Activated CD4-positive, alpha-beta memory T cell treated with anti-CD3 and anti-CD28 coated beads, Interleukin-2, amount 10 ng/mL, durations not matched to agents 7 days and 5 days (primary cell): ENCODE measurements at regions not wholly inside any gene's neighbourhood (a gene's known extent, or its start where the extent isn't known, plus 50 kb on each side); places are given as distances from the start of the nearest gene placed in this dataset.
"Not testable (repeated sequence)": the region's sequence is repeated elsewhere in the genome, so short reads cannot be mapped to it uniquely, and the experiment has no call there.

Experiments
- CTCF ChIA-PET: fragments of 350-600 bp; sonication (Branson Sonifier 250); formaldehyde crosslinking; loops from one replicate; lab custom pipeline; 2021; ENCODE audit warnings: antibody characterized with exemption, inconsistent platforms; lab: Charles Lee
- POLR2A ChIA-PET: fragments of 350-600 bp; sonication (Branson Sonifier 250); formaldehyde crosslinking; loops from one replicate; lab custom pipeline; 2021; ENCODE audit warnings: antibody characterized with exemption; lab: Charles Lee
- DNase-seq: peaks from one replicate; pipeline ENCODE4 v3.0.0-alpha.2; 2020
- H3K27ac Mint-ChIP-seq: one replicate; pipeline ENCODE4 v1.8.0; 2021; ENCODE audit warnings: mild to moderate bottlenecking, mixed read lengths
- H3K27me3 Mint-ChIP-seq: one replicate; pipeline ENCODE4 v1.8.0; 2021; ENCODE audit warnings: mixed read lengths
- H3K36me3 Mint-ChIP-seq: one replicate; pipeline ENCODE4 v1.8.0; 2021; ENCODE audit warnings: low read depth, mixed read lengths
- H3K4me1 Mint-ChIP-seq: one replicate; pipeline ENCODE4 v1.8.0; 2021; ENCODE audit warnings: mixed read lengths
- H3K4me3 Mint-ChIP-seq: one replicate; pipeline ENCODE4 v1.8.0; 2021; ENCODE audit warnings: mild to moderate bottlenecking, mixed read lengths
- H3K9me3 Mint-ChIP-seq: one replicate; pipeline ENCODE4 v1.8.0; 2021; ENCODE audit warnings: mixed read lengths

DNA sequence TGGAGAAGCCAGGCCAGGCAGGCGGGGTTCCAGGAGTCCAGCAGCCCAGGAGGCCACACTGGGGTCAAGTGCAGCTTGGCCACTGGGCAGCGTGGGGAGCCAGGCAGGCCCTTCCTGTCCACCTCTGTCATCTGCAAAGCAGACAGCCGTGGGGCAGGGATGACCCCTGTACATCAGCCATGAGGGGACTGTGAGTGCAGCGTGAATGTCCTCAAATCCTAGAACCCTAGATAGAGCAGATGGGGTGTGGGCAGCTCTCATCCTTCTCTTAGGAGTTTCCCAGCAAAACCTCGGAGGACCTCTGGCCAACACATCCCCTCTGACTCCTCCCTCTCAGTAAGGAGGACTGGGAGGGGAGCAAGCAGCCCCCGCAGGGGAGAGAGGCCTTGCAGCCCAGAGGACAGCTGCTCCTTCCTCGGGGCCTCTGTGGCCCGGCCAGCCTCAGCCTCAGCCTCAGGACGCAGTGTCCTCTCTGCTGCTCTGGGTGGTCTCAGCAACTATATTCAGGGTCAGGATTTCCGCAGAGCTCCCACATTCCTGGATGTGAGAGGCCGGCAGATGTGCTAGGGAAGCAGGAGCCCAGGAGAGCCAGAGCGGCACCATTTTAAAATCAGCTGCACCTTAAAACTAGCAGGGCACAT is 820.5 kb downstream of the BRD1 start:
- Mint-ChIP-seq H3K4me3 (no peak overlapping the region), H3K36me3 (no peaks in the 10 kb centered on the region), H3K27me3 (no peaks in the 10 kb centered on the region), H3K4me1 (no peaks in the 10 kb centered on the region), H3K27ac (no peak overlapping the region), H3K9me3 (no peaks in the 10 kb centered on the region)
- POLR2A ChIA-PET, result no interaction called here
- no peak for DNase-seq
- CTCF ChIA-PET, result interaction anchor here (0.7 kb wide), 1 partner anchor 298 kb away, joined by 3 read pairs; no protein-coding TSS in a partner anchor

- Mint-ChIP-seq H3K27me3 (no peaks in the 10 kb centered on the region), H3K4me1 (no peaks in the 10 kb centered on the region), H3K9me3 (no peaks in the 10 kb centered on the region), H3K4me3 (no peak overlapping the region), H3K36me3 (no peaks in the 10 kb centered on the region), H3K27ac (no peak overlapping the region)
- no peak for DNase-seq
- CTCF ChIA-PET, result no interaction called here
- POLR2A ChIA-PET, result no interaction called here
These were observed 821.3 kb downstream of the BRD1 start for GRCh38 chr22:49006207-49007012.

DNA sequence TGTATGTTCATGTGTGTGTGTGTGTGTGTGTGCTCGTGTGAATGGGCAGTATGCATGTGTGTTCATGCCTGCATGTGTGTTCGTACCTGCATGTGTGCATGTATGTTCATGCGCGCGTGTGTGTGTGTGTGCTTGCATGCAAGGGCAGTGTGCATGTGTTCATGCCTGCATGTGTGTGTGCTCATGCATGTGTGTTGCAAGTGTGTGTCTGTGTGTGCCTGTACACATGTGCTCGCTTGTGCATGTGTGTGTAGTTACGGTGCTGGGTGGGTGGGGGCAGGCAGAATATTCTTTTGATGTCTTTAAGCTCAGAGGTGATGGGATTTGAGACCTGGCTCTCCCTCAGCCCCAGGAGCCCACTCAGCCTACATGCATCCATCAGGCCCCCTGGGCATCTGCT is 822.1 kb downstream of the BRD1 start:
- POLR2A ChIA-PET, result no interaction called here
- Mint-ChIP-seq H3K36me3 (no peaks in the 10 kb centered on the region), H3K4me1 (no peaks in the 10 kb centered on the region), H3K27me3 (no peaks in the 10 kb centered on the region), H3K27ac (no peak overlapping the region), H3K9me3 (no peaks in the 10 kb centered on the region), H3K4me3 (no peak overlapping the region)
- DNase-seq, result peak; percentile 9
- CTCF ChIA-PET, result no interaction called here

- POLR2A ChIA-PET, result no interaction called here
- H3K27me3 Mint-ChIP-seq, result no peaks in the 10 kb centered on the region
- no peak overlapping the region for H3K27ac Mint-ChIP-seq
- H3K9me3 Mint-ChIP-seq, result no peaks in the 10 kb centered on the region
- no peaks in the 10 kb centered on the region for H3K4me1 Mint-ChIP-seq
- no peaks in the 10 kb centered on the region for H3K36me3 Mint-ChIP-seq
- CTCF ChIA-PET, result no interaction called here
- H3K4me3 Mint-ChIP-seq, result no peak overlapping the region
- DNase-seq, result peak; percentile 8
These were observed 822.9 kb downstream of the BRD1 start for GRCh38 chr22:49004484-49005399.

GRCh38 chr22:48997605-48998004 is 830.1 kb downstream of the BRD1 start:
- CTCF ChIA-PET, POLR2A ChIA-PET, DNase-seq, H3K36me3 Mint-ChIP-seq, H3K4me1 Mint-ChIP-seq, H3K9me3 Mint-ChIP-seq, H3K27me3 Mint-ChIP-seq, H3K27ac Mint-ChIP-seq, H3K4me3 Mint-ChIP-seq: not testable (repeated sequence)

GRCh38 chr22:48993655-48994054 is 834.0 kb downstream of the BRD1 start:
- POLR2A ChIA-PET, result no interaction called here
- Mint-ChIP-seq H3K27ac (no peak overlapping the region), H3K36me3 (no peaks in the 10 kb centered on the region), H3K4me1 (no peaks in the 10 kb centered on the region), H3K27me3 (no peaks in the 10 kb centered on the region), H3K9me3 (peaks cover 2% of the 10 kb centered on the region), H3K4me3 (no peak overlapping the region)
- no peak for DNase-seq
- CTCF ChIA-PET, result no interaction called here

DNA sequence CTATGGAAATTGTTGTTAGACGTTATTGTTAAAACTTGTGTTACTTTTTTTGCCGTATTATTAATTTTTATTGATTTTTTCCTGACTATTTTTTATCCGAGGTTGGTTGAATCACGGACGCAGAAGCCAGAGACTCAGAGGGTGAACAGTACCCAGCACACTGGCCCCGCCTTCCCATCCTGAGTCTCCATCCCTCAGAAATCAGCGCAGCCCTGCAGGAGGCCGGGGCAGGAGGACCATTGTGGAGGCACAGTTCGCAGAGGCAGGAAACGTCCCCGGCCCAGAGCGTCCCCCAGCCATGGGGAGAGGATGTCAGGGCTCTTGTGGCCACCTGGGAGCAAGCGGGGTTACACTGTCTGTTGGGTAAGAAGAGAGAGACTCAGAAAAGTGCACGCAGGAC is 843.0 kb downstream of the BRD1 start:
- Mint-ChIP-seq H3K9me3 (peaks cover 6% of the 10 kb centered on the region), H3K36me3 (no peaks in the 10 kb centered on the region), H3K27ac (no peak overlapping the region), H3K4me1 (no peaks in the 10 kb centered on the region), H3K4me3 (no peak overlapping the region), H3K27me3 (no peaks in the 10 kb centered on the region)
- ChIA-PET POLR2A (no interaction called here), CTCF (no interaction called here)
- DNase-seq, result no peak

DNA sequence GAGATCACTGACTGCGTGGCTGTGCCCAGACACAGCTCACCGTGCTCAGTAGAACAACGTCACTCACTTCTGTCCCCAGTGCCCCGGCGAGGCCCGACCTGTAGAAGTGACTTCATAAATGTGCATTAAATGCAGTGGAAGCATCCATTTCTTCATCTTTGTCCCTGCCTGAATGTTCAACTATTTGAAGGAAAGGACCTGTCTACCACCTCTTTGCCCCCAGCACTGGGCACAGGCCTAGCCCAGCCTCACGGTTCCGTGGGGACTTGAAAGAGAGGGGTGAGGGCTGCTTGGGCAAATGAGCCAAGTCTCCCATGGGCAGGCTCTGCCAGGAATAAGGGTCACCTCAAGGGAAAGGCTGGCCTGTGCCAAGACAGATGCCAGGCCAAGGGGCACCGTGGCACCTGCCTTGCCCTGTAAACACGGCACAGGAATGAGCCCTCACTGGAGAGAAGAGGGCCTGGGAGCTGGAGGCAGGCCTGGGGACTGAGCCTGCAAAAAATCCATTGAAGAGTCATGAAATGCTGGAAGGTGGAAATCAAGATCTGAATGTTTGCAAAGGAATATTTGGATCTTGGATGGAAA is 845.3 kb downstream of the BRD1 start:
- Mint-ChIP-seq H3K36me3 (no peaks in the 10 kb centered on the region), H3K4me3 (no peak overlapping the region), H3K27me3 (no peaks in the 10 kb centered on the region), H3K27ac (no peak overlapping the region), H3K4me1 (no peaks in the 10 kb centered on the region), H3K9me3 (peaks cover 6% of the 10 kb centered on the region)
- no peak for DNase-seq
- CTCF ChIA-PET, result no interaction called here
- POLR2A ChIA-PET, result no interaction called here

DNA sequence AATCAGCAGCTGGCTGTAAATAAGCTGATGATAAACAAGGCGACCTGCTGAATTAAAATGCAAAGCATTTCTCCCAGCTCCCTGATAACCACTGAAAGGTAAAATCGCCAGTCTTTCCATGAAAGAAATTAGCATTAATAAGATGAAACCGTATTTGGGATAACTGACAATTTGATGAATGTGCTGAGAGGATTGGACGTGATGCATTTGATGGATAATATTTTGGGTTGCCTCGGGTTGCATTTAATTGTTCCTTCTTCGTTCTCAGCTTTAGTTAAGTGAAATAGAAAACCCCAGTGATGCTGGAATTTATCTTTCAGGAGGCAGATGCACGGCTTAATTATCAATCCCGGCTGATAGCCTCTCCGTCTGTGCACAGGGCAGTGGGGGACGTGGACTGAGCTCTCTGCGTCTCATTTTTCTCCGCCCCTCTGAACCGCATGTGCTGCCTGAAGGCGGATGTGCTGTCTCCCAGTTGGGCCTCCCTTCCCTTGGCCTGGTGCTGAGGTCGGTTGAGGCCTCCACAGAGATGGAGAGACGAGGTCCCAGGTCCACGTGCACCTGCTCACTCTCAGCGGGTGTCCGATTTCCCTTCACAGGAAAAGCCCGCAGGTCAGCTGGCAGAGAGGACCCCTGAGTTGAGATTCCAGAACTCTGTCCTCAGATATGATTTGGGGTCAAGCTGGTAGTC is 846.2 kb downstream of the BRD1 start:
- H3K4me3 Mint-ChIP-seq, result no peak overlapping the region

GRCh38 chr22:48980918-48981317 is 846.8 kb downstream of the BRD1 start:
- ChIA-PET CTCF (no interaction called here), POLR2A (no interaction called here)
- Mint-ChIP-seq H3K4me3 (no peak overlapping the region), H3K27me3 (no peaks in the 10 kb centered on the region), H3K4me1 (no peaks in the 10 kb centered on the region), H3K9me3 (peaks cover 6% of the 10 kb centered on the region), H3K36me3 (no peaks in the 10 kb centered on the region), H3K27ac (no peak overlapping the region)
- DNase-seq, result no peak

More for the DNA sequence above, 846.2 kb downstream of the BRD1 start:
- Mint-ChIP-seq H3K27me3 (no peaks in the 10 kb centered on the region), H3K36me3 (no peaks in the 10 kb centered on the region), H3K4me1 (no peaks in the 10 kb centered on the region), H3K27ac (no peak overlapping the region), H3K9me3 (peaks cover 6% of the 10 kb centered on the region)
- POLR2A ChIA-PET, result no interaction called here
- CTCF ChIA-PET, result no interaction called here
- DNase-seq, result no peak

- H3K4me3 Mint-ChIP-seq, result no peak overlapping the region
- H3K27ac Mint-ChIP-seq, result no peak overlapping the region
- no peaks in the 10 kb centered on the region for H3K27me3 Mint-ChIP-seq
- CTCF ChIA-PET, result no interaction called here
- POLR2A ChIA-PET, result no interaction called here
- no peaks in the 10 kb centered on the region for H3K4me1 Mint-ChIP-seq
- H3K9me3 Mint-ChIP-seq, result peaks cover 5% of the 10 kb centered on the region
- H3K36me3 Mint-ChIP-seq, result no peaks in the 10 kb centered on the region
- DNase-seq, result no peak
These were observed 847.3 kb downstream of the BRD1 start for GRCh38 chr22:48980409-48980808.

GRCh38 chr22:48979482-48979881 is 848.2 kb downstream of the BRD1 start:
- no peak overlapping the region for H3K4me3 Mint-ChIP-seq
- H3K36me3 Mint-ChIP-seq, result no peaks in the 10 kb centered on the region
- DNase-seq, result no peak

More at GRCh38 chr22:48979482-48979881, 848.2 kb downstream of the BRD1 start:
- CTCF ChIA-PET, result interaction anchor here (1.1 kb wide), 1 partner anchor 326 kb away, joined by 3 read pairs; no protein-coding TSS in a partner anchor
- POLR2A ChIA-PET, result no interaction called here
- no peaks in the 10 kb centered on the region for H3K4me1 Mint-ChIP-seq
- no peaks in the 10 kb centered on the region for H3K27me3 Mint-ChIP-seq
- H3K9me3 Mint-ChIP-seq, result no peaks in the 10 kb centered on the region
- H3K27ac Mint-ChIP-seq, result no peak overlapping the region
